ENCODE measurements at regions not wholly inside any gene's neighbourhood (a gene's known extent, or its start where the extent isn't known, plus 50 kb on each side); places are given as distances from the start of the nearest gene placed in this dataset.

- Histone ChIP-seq H3K27me3 (no peaks in the 10 kb centered on the region), H3K9me2 (replicated peaks; ENCODE audit: insufficient read depth) (no peaks in the 10 kb centered on the region), H3K36me3 (replicated peaks; ENCODE audit: insufficient read depth, low read depth) (no peaks in the 10 kb centered on the region), H2AFZ (no peak overlapping the region), H3K79me2 (no peaks in the 10 kb centered on the region), H3K4me1 (ENCODE audit: insufficient read depth) (no peaks in the 10 kb centered on the region), H3K27ac (no peak overlapping the region), H4K20me1 (ENCODE audit: insufficient read depth, poor library complexity, severe bottlenecking) (no peaks in the 10 kb centered on the region), H3K9me3 (ENCODE audit: low read depth) (no peaks in the 10 kb centered on the region), H3K4me2 (no peak overlapping the region), H3K4me3 (no peak overlapping the region)
- no peak for DNase-seq (ENCODE audit: low spot score)
- no peak for TF ChIP-seq EZH2 (IDR thresholded peaks at IDR 0.05; ENCODE audit: borderline replicate concordance)
- WGBS (ENCODE audit: low lambda C conversion rate, missing lambda C conversion rate): 92% methylated on average over 2 of the region's 2 CpGs
Observed at GRCh38 chr2:195495351-195495750, 161.7 kb upstream of the SLC39A10 start.

DNA sequence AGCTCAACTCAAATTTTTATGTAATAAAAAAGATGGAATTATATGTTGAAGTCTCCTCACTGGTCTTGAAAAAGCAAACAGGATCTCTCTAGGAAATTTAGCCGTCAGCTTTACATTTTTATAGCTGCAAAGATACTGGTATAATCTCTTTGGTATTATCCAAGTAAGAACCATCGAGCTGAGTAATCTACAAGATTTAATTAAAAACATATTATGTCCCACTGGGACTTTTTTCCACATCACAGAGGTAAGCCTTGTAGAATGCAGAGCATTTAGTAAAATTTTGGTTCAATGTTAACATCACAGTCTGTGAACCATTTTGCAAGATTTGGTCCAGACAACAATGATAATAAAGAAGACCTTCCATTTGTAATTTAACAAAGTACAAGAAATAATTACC, 162.6 kb upstream of the SLC39A10 start:
- no peak for DNase-seq (ENCODE audit: low spot score)
- Histone ChIP-seq H3K27me3 (no peaks in the 10 kb centered on the region), H3K4me2 (no peak overlapping the region), H4K20me1 (ENCODE audit: insufficient read depth, poor library complexity, severe bottlenecking) (no peaks in the 10 kb centered on the region), H3K4me1 (ENCODE audit: insufficient read depth) (no peaks in the 10 kb centered on the region), H3K9me3 (ENCODE audit: low read depth) (no peaks in the 10 kb centered on the region), H3K36me3 (replicated peaks; ENCODE audit: insufficient read depth, low read depth) (no peaks in the 10 kb centered on the region), H3K79me2 (no peaks in the 10 kb centered on the region), H2AFZ (no peak overlapping the region), H3K27ac (no peak overlapping the region), H3K9me2 (replicated peaks; ENCODE audit: insufficient read depth) (no peaks in the 10 kb centered on the region), H3K4me3 (no peak overlapping the region)
- TF ChIP-seq EZH2phosphoT487 (IDR thresholded peaks at IDR 0.05; ENCODE audit: low read depth, severe bottlenecking, unreplicated experiment) (no peak), EZH2 (IDR thresholded peaks at IDR 0.05; ENCODE audit: borderline replicate concordance) (no peak)
- TF ChIP-seq, protein P1, sequence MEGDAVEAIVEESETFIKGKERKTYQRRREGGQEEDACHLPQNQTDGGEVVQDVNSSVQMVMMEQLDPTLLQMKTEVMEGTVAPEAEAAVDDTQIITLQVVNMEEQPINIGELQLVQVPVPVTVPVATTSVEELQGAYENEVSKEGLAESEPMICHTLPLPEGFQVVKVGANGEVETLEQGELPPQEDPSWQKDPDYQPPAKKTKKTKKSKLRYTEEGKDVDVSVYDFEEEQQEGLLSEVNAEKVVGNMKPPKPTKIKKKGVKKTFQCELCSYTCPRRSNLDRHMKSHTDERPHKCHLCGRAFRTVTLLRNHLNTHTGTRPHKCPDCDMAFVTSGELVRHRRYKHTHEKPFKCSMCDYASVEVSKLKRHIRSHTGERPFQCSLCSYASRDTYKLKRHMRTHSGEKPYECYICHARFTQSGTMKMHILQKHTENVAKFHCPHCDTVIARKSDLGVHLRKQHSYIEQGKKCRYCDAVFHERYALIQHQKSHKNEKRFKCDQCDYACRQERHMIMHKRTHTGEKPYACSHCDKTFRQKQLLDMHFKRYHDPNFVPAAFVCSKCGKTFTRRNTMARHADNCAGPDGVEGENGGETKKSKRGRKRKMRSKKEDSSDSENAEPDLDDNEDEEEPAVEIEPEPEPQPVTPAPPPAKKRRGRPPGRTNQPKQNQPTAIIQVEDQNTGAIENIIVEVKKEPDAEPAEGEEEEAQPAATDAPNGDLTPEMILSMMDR (IDR thresholded peaks at IDR 0.05; ENCODE audit: poor library complexity): no peak
- 47% methylated on average over 2 of the region's 2 CpGs for WGBS (ENCODE audit: low lambda C conversion rate, missing lambda C conversion rate)

- WGBS (ENCODE audit: low lambda C conversion rate, missing lambda C conversion rate): 86% methylated on average over 7 of the region's 7 CpGs
Observed at GRCh38 chr2:195493416-195493815, 163.6 kb upstream of the SLC39A10 start.

DNA sequence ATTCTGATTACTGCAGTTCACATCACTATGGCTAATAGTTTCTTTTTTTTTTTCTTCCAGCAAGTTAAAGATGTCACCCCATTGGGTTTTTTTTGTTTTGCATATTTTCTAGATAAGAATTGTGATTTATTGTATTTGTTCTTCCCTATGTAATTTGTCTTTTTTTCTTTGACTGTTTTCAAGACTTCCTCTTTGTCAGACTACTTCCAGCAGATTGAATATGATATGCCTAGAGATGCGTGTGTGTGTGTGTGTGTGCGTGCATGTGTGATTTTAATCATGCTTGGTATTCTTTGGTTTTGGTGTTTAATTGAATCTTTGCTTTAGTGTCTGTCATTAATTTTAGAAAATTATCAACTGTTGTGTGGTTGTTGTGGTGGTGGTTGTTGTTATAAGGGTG, 166.7 kb upstream of the SLC39A10 start:
- no peak for DNase-seq (ENCODE audit: low spot score)

More at GRCh38 chr2:195493416-195493815, 163.6 kb upstream of the SLC39A10 start:
- Histone ChIP-seq H3K4me3 (no peak overlapping the region), H4K20me1 (ENCODE audit: insufficient read depth, poor library complexity, severe bottlenecking) (no peaks in the 10 kb centered on the region), H3K79me2 (no peaks in the 10 kb centered on the region), H3K27me3 (no peaks in the 10 kb centered on the region), H3K36me3 (replicated peaks; ENCODE audit: insufficient read depth, low read depth) (no peaks in the 10 kb centered on the region), H3K9me2 (replicated peaks; ENCODE audit: insufficient read depth) (no peaks in the 10 kb centered on the region), H2AFZ (no peak overlapping the region), H3K4me2 (no peak overlapping the region), H3K9me3 (ENCODE audit: low read depth) (no peaks in the 10 kb centered on the region), H3K27ac (no peak overlapping the region), H3K4me1 (ENCODE audit: insufficient read depth) (no peaks in the 10 kb centered on the region)
- DNase-seq (ENCODE audit: low spot score): no peak
- TF ChIP-seq EZH2 (IDR thresholded peaks at IDR 0.05; ENCODE audit: borderline replicate concordance) (no peak), EZH2phosphoT487 (IDR thresholded peaks at IDR 0.05; ENCODE audit: low read depth, severe bottlenecking, unreplicated experiment) (no peak)
- TF ChIP-seq, protein P1 (IDR thresholded peaks at IDR 0.05; ENCODE audit: poor library complexity): no peak

More for the DNA sequence above, 166.7 kb upstream of the SLC39A10 start:
- Histone ChIP-seq H3K4me1 (ENCODE audit: insufficient read depth) (peaks cover 6% of the 10 kb centered on the region), H3K4me3 (no peak overlapping the region), H3K36me3 (replicated peaks; ENCODE audit: insufficient read depth, low read depth) (no peaks in the 10 kb centered on the region), H3K79me2 (no peaks in the 10 kb centered on the region), H2AFZ (no peak overlapping the region), H3K9me2 (replicated peaks; ENCODE audit: insufficient read depth) (no peaks in the 10 kb centered on the region), H3K4me2 (no peak overlapping the region), H3K9me3 (ENCODE audit: low read depth) (no peaks in the 10 kb centered on the region), H4K20me1 (ENCODE audit: insufficient read depth, poor library complexity, severe bottlenecking) (no peaks in the 10 kb centered on the region), H3K27me3 (no peaks in the 10 kb centered on the region), H3K27ac (no peak overlapping the region)
- 98% methylated on average over 2 of the region's 2 CpGs for WGBS (ENCODE audit: low lambda C conversion rate, missing lambda C conversion rate)
- TF ChIP-seq EZH2 (IDR thresholded peaks at IDR 0.05; ENCODE audit: borderline replicate concordance): no peak
- TF ChIP-seq, protein P1 (IDR thresholded peaks at IDR 0.05; ENCODE audit: poor library complexity): no peak
- TF ChIP-seq EZH2phosphoT487 (IDR thresholded peaks at IDR 0.05; ENCODE audit: low read depth, severe bottlenecking, unreplicated experiment): no peak

Measured in hepatocyte (in vitro differentiated cells).